H1 (cell line): ENCODE measurements at regions not wholly inside any gene's neighbourhood (a gene's known extent, or its start where the extent isn't known, plus 50 kb on each side); places are given as distances from the start of the nearest gene placed in this dataset. TPM values are rescaled to one million over a fixed set of nuclear protein-coding genes. Genes with fewer than 3 reads are reported as not detected.

Experiments
- small RNA-seq: library from polyadenylated mRNA; stranded (forward); fragments of <200 nt; extraction: miRNeasy Mini kit (QIAGEN cat#:217004); gene quantifications from one replicate; pipeline ENCODE3, GENCODE V24; 2013; ENCODE audit not compliant: insufficient read depth

Small RNAs in the stretch of these regions (small RNA-seq; reads per million reads assigned to genes)
- gene AC104229.1, result not detected
